Heart right ventricle (tissue), 16 donors: ENCODE measurements at regions not wholly inside any gene's neighbourhood (a gene's known extent, or its start where the extent isn't known, plus 50 kb on each side); places are given as distances from the start of the nearest gene placed in this dataset.

Experiments used
- ATAC-seq, 8 donors: fragments of 200-7000 bp; cut with Tn5 transposase; one replicate each; pipeline ENCODE4 v1.9.1; 2020; ENCODE audit warnings: mild to moderate bottlenecking in 8 of 8, moderate library complexity in 8 of 8, moderate number of reproducible peaks in 1 of 8
- DNase-seq, 2 donors: peaks; one replicate each; pipeline ENCODE4 v3.0.0-alpha.2; 2020
- H3K27ac ChIP-seq, 10 donors: fragments of 200-600 bp; sonication (generic) in 2 of 10; one replicate each; pipeline versions ENCODE4 v1.5.0 to v1.8.0; 2020 to 2022; ENCODE audit warnings: mild to moderate bottlenecking in 3 of 10
- H3K27me3 ChIP-seq, 7 donors: fragments of 200-600 bp; one replicate each; pipeline ENCODE4 v1.8.0; 2021 to 2022; ENCODE audit warnings: mild to moderate bottlenecking in 2 of 7
- H3K36me3 ChIP-seq, 9 donors: fragments of 200-600 bp; sonication (generic) in 1 of 9; one replicate each; pipeline versions ENCODE4 v1.5.0 to v1.8.0; 2020 to 2022; ENCODE audit warnings: mild to moderate bottlenecking in 2 of 9
- H3K4me1 ChIP-seq, 9 donors: fragments of 200-600 bp; sonication (generic) in 1 of 9; one replicate each; pipeline versions ENCODE4 v1.5.0 to v1.8.0; 2020 to 2022; ENCODE audit warnings: mild to moderate bottlenecking in 4 of 9
- H3K4me3 ChIP-seq, 10 donors: fragments of 200-600 bp; sonication (generic) in 2 of 10; one replicate each; pipeline versions ENCODE4 v1.5.0 to v1.8.0; 2020 to 2022; ENCODE audit warnings: mild to moderate bottlenecking in 7 of 10, moderate library complexity in 2 of 10
- H3K9me3 ChIP-seq, 11 donors: fragments of 200-600 bp in 10 of 11; sonication (generic) in 2 of 11; one replicate each; pipeline versions ENCODE4 v1.5.0 to v1.8.0; 2013 to 2022; ENCODE audit warnings: mild to moderate bottlenecking in 2 of 11, control low read depth in 1 of 11, moderate library complexity in 1 of 11
- WGBS, 2 donors: extraction: QIAGEN DNeasy Blood & Tissue Kit; methylation state at CpG; one replicate each; pipeline ENCODE4 v1.1.7; 2013; ENCODE audit warnings: inconsistent platforms in 1 of 2; 5-methylcytosine and 5-hydroxymethylcytosine counted together
- intact Hi-C, 10 donors: fragments of 100-400 bp; cut with DNase I; formaldehyde crosslinking; loops; one replicate each; pipeline versions ENCODE4 v1.11.1 to v1.14.2; 2022
- TF ChIP-seq, protein P1 (sequence below), 9 donors: fragments of 200-600 bp; sonication (generic) in 2 of 9; IDR thresholded peaks; one replicate each; pipeline versions ENCODE4 v1.5.0 to v1.8.0; 2021 to 2022; ENCODE audit warnings: antibody characterized with exemption in 9 of 9, mild to moderate bottlenecking in 5 of 9, moderate library complexity in 1 of 9
- donor health status: Arrhythmogenic right ventricular cardiomyopathy.
- donor health status: ischemic (EF 13 %, LVEDD 7.1; RV severe dilation, severe dysfunction).
- donor health status: healthy with polysubstance abuse.
- donor health status: DM: no; HTN: yes; CAD: no.
- donor health status: DM: no; HTN: no; CAD: no.
- donor health status: ischemic (EF 25% LVEDD 6.9; RV normal size, moderate dysfunction).
- donor health status: ischemic (EF 25% LVEDD 5.7; RV mildly dilated, moderate dysfunction).
- donor health status: healthy.
- donor health status: DM: yes; HTN: yes; CAD: no.
- donor health status: Ischemic cardiomyopathy.
- donor health status: ischemic (EF 35%, LVEDD 5.7; RV mildly dilated, moderate dysfunction).
- donor health status: nonischemic (EF 11% LVEDD 7.7; RV severe dilation, severe dysfunction).
- donor health status: DM: yes; HTN: yes; CAD: no.
- donor health status: PGD.
- donor health status: ischemic (EF 29% LVEDD 5.4; RV normal size, mild dysfunction).
- donor health status: nonischemic (EF 23%, LVEDD 6.1; RV moderate dilation, normal function).

DNA sequence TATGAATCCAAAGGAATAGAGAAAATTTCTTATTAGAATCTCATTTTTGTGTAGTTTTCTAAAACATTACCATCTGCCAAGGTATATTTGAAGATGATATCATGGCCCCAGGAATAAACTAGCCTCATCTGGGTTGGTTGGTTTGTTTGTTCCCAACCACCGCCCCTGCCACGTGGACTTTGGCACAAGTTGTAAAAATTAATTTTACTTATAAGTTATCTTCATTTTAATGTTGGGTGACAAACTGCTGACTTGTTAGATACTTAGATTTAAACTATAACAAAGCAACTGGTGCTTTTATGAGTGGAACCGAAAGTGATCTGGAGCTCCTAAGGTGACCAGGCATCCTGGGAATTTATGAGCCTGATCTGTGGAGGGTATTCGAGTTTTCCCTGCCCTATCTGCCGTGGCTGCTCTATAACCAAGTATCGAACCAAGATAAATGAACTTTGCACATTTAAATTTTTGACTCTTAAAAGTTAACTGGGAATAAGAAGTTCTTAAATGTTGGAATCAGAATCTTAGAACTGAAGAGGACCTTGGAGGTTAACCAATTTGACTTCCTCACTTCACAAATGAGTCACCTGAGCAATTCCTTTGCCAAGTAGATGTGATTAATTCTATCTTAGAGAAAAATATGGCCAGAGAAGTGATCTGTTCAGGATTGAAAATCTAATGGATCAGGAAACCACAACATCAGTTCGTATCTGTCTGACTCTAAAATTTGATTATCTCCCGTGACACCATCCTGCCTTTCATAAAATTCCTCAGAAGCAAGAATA lies 129.1 kb upstream of the ARHGAP42 start:
- H3K4me3 ChIP-seq: no peak overlapping the region
- 65 to 76% methylated on average over 8 of the region's 8 CpGs for WGBS, 2 donors
- TF ChIP-seq, protein P1, sequence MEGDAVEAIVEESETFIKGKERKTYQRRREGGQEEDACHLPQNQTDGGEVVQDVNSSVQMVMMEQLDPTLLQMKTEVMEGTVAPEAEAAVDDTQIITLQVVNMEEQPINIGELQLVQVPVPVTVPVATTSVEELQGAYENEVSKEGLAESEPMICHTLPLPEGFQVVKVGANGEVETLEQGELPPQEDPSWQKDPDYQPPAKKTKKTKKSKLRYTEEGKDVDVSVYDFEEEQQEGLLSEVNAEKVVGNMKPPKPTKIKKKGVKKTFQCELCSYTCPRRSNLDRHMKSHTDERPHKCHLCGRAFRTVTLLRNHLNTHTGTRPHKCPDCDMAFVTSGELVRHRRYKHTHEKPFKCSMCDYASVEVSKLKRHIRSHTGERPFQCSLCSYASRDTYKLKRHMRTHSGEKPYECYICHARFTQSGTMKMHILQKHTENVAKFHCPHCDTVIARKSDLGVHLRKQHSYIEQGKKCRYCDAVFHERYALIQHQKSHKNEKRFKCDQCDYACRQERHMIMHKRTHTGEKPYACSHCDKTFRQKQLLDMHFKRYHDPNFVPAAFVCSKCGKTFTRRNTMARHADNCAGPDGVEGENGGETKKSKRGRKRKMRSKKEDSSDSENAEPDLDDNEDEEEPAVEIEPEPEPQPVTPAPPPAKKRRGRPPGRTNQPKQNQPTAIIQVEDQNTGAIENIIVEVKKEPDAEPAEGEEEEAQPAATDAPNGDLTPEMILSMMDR (IDR thresholded peaks at IDR 0.05): no peak
- DNase-seq (no peak), ATAC-seq (no peak)
- no peaks in the 10 kb centered on the region for H3K36me3 ChIP-seq
- H3K4me1 ChIP-seq: peaks cover 0 to 44% (median 22%) of the 10 kb centered on the region in 9 donors
- H3K27ac ChIP-seq: no peak overlapping the region
- no peaks in the 10 kb centered on the region for H3K9me3 ChIP-seq
- intact Hi-C loops: no loop called here
- H3K27me3 ChIP-seq: peaks cover 0 to under 1% (median 0%) of the 10 kb centered on the region in 7 donors

DNA sequence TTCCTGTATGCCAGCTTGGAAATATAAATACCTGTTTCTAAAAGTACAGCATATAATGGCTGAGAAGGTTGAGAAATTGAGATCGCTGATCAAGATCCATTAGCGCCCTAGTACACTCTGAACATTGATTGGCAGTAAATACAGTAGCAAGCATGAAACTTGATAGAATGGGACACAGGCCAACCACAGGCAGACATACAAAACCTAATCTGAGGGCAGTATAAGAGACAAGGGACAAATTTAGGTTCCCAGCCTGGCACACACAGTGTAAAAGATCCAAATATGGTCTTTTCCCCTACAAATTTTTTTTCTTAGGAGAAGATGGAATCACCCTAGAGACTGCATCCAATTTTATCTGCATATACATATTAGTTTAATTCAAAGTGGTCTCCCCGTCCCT lies 126.5 kb upstream of the ARHGAP42 start:
- TF ChIP-seq, protein P1 (IDR thresholded peaks at IDR 0.05): no peak
- Histone ChIP-seq H3K36me3 (no peaks in the 10 kb centered on the region), H3K4me3 (no peak overlapping the region), H3K4me1 (peaks cover 0 to 45% (median 22%) of the 10 kb centered on the region in 9 donors), H3K9me3 (no peaks in the 10 kb centered on the region), H3K27me3 (no peaks in the 10 kb centered on the region), H3K27ac (peak overlapping the region in 3 of 10 donors; percentile 30 to 52 (median 48))
- DNase-seq (no peak), ATAC-seq (peak in 3 of 8 donors; percentile 31 to 55 (median 51))
- intact Hi-C loops: no loop called here
- WGBS, 2 donors: 75 to 83% methylated on average over 3 of the region's 3 CpGs

GRCh38 chr11:100561323-100561722 lies 125.8 kb upstream of the ARHGAP42 start:
- intact Hi-C loops: no loop called here
- H3K9me3 ChIP-seq: no peaks in the 10 kb centered on the region
- H3K4me1 ChIP-seq: peaks cover 0 to 39% (median 22%) of the 10 kb centered on the region in 9 donors
- H3K27me3 ChIP-seq: no peaks in the 10 kb centered on the region
- no peak for DNase-seq
- ATAC-seq: peak in 2 of 8 donors; percentile 28 to 35
- H3K27ac ChIP-seq: peak overlapping the region in 7 of 10 donors; percentile 1 to 48 (median 30)
- H3K36me3 ChIP-seq: no peaks in the 10 kb centered on the region
- no peak overlapping the region for H3K4me3 ChIP-seq
- TF ChIP-seq, protein P1 (IDR thresholded peaks at IDR 0.05): no peak
- WGBS, 2 donors: 44% methylated on average over 1 of the region's 1 CpG

- ATAC-seq: peak in 7 of 8 donors; percentile 33 to 83 (median 54)
- intact Hi-C loops: no loop called here
- peak in 1 of 2 donors; percentile 26 for DNase-seq
- Histone ChIP-seq H3K36me3 (no peaks in the 10 kb centered on the region), H3K4me3 (no peak overlapping the region), H3K27ac (peak overlapping the region in 6 of 10 donors; percentile 3 to 30 (median 10)), H3K4me1 (peaks cover 0 to 33% (median 22%) of the 10 kb centered on the region in 9 donors), H3K27me3 (no peaks in the 10 kb centered on the region), H3K9me3 (no peaks in the 10 kb centered on the region)
- TF ChIP-seq, protein P1 (IDR thresholded peaks at IDR 0.05): no peak
- 5 to 8% methylated on average over 2 of the region's 2 CpGs for WGBS, 2 donors
Measured at GRCh38 chr11:100562128-100562527, 125.0 kb upstream of the ARHGAP42 start.
